Natural killer cell (primary cell): ENCODE measurements at regions not wholly inside any gene's neighbourhood (a gene's known extent, or its start where the extent isn't known, plus 50 kb on each side); places are given as distances from the start of the nearest gene placed in this dataset.
"Not testable (repeated sequence)": the region's sequence is repeated elsewhere in the genome, so short reads cannot be mapped to it uniquely, and the experiment has no call there.

ENCODE experiments used
- ATAC-seq, 3 donors: fragments of 150-1000 bp in 2 of 3; fragments of 200-7000 bp in 1 of 3; cut with Tn5 transposase; 1 replicate in 1 of 3; 2 replicates in 2 of 3; pipeline ENCODE4 v1.10.0; 2021; ENCODE audit warnings: mild to moderate bottlenecking in 2 of 3, moderate library complexity in 2 of 3
- DNase-seq, 2 donors: peaks; one replicate each; pipeline versions ENCODE4 v3.0.0 to v3.0.0-alpha.2; 2013 to 2021; ENCODE audit warnings: mixed read lengths in 1 of 2
- H3K27ac ChIP-seq: one replicate; pipeline ENCODE4 v1.5.1; 2013; ENCODE audit warnings: mild to moderate bottlenecking, low read length
- H3K27me3 ChIP-seq: one replicate; pipeline ENCODE4 v1.6.1; 2013; ENCODE audit warnings: low read length; ENCODE audit not compliant: control insufficient read depth, insufficient read depth
- H3K36me3 ChIP-seq: one replicate; pipeline ENCODE4 v1.6.1; 2013; ENCODE audit warnings: low read length; ENCODE audit not compliant: control insufficient read depth, insufficient read depth
- H3K4me1 ChIP-seq: one replicate; pipeline ENCODE4 v1.6.1; 2013; ENCODE audit warnings: low read length; ENCODE audit not compliant: control insufficient read depth, insufficient read depth
- H3K4me3 ChIP-seq: one replicate; pipeline ENCODE4 v1.5.1; 2013; ENCODE audit warnings: low read length
- H3K9me3 ChIP-seq: one replicate; pipeline ENCODE4 v1.6.1; 2013; ENCODE audit warnings: low read length; ENCODE audit not compliant: control insufficient read depth, insufficient read depth
- H3K27ac Mint-ChIP-seq, 2 donors: one replicate each; pipeline ENCODE4 v1.8.0; 2022; ENCODE audit warnings: mild to moderate bottlenecking in 2 of 2, mixed read lengths in 2 of 2, moderate library complexity in 1 of 2
- H3K27me3 Mint-ChIP-seq, 2 donors: one replicate each; pipeline ENCODE4 v1.8.0; 2022; ENCODE audit warnings: low read depth in 2 of 2, mixed read lengths in 2 of 2
- H3K36me3 Mint-ChIP-seq: one replicate; pipeline ENCODE4 v1.8.0; 2022; ENCODE audit warnings: mixed read lengths
- H3K4me1 Mint-ChIP-seq, 2 donors: one replicate each; pipeline ENCODE4 v1.8.0; 2022; ENCODE audit warnings: mixed read lengths in 2 of 2
- H3K4me3 Mint-ChIP-seq: one replicate; pipeline ENCODE4 v1.8.0; 2022; ENCODE audit warnings: mild to moderate bottlenecking, moderate library complexity, mixed read lengths
- H3K9me3 Mint-ChIP-seq, 2 donors: one replicate each; pipeline ENCODE4 v1.8.0; 2022; ENCODE audit warnings: mixed read lengths in 2 of 2
- WGBS: methylation state at CpG from one replicate; pipeline ENCODE4 v1.1.7; 2013; ENCODE audit warnings: missing lambda C conversion rate; ENCODE audit not compliant: insufficient coverage; 5-methylcytosine and 5-hydroxymethylcytosine counted together
- intact Hi-C: fragments of 100-400 bp; cut with micrococcal nuclease; formaldehyde crosslinking; loops from one replicate; pipeline ENCODE4 v1.14.2; 2022
- TF ChIP-seq, protein P1 (sequence below): fragments of 200-600 bp; IDR thresholded peaks from one replicate; pipeline ENCODE4 v1.8.0; 2022; ENCODE audit warnings: antibody characterized with exemption

DNA sequence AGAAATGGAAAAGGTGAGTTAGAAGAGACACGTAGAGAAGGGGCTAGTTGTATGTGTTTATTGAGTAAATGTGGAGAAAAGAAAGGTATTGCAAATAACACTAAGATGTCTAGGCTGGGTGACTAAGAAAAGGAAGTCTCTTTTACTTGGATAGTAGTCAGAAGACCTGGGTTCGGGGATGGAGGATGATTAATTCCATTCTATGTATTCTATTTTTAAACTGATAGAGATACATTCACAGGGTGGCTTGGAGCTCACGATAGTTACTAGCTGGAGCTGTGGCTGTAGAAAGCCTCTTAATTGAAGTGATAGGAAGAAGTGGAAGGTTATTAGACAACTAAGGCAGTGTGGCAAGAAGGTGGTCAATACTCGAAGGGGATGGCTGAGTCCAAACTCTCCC, 65.9 kb upstream of the TNIK start:
- Histone ChIP-seq H3K27ac (no peak overlapping the region), H3K36me3 (no peaks in the 10 kb centered on the region), H3K4me3 (no peak overlapping the region), H3K4me1 (no peaks in the 10 kb centered on the region), H3K27me3 (no peaks in the 10 kb centered on the region), H3K9me3 (no peaks in the 10 kb centered on the region)
- H3K27ac Mint-ChIP-seq, result no peak overlapping the region
- ATAC-seq (no peak), DNase-seq (no peak)
- TF ChIP-seq, protein P1, sequence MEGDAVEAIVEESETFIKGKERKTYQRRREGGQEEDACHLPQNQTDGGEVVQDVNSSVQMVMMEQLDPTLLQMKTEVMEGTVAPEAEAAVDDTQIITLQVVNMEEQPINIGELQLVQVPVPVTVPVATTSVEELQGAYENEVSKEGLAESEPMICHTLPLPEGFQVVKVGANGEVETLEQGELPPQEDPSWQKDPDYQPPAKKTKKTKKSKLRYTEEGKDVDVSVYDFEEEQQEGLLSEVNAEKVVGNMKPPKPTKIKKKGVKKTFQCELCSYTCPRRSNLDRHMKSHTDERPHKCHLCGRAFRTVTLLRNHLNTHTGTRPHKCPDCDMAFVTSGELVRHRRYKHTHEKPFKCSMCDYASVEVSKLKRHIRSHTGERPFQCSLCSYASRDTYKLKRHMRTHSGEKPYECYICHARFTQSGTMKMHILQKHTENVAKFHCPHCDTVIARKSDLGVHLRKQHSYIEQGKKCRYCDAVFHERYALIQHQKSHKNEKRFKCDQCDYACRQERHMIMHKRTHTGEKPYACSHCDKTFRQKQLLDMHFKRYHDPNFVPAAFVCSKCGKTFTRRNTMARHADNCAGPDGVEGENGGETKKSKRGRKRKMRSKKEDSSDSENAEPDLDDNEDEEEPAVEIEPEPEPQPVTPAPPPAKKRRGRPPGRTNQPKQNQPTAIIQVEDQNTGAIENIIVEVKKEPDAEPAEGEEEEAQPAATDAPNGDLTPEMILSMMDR, result no peak
- no peaks in the 10 kb centered on the region for H3K4me1 Mint-ChIP-seq
- intact Hi-C loops, result no loop called here
- H3K27me3 Mint-ChIP-seq, result no peaks in the 10 kb centered on the region
- no peaks in the 10 kb centered on the region for H3K9me3 Mint-ChIP-seq
- no peak overlapping the region for H3K4me3 Mint-ChIP-seq
- WGBS, result 100% methylated on average over 2 of the region's 4 CpGs
- no peaks in the 10 kb centered on the region for H3K36me3 Mint-ChIP-seq

DNA sequence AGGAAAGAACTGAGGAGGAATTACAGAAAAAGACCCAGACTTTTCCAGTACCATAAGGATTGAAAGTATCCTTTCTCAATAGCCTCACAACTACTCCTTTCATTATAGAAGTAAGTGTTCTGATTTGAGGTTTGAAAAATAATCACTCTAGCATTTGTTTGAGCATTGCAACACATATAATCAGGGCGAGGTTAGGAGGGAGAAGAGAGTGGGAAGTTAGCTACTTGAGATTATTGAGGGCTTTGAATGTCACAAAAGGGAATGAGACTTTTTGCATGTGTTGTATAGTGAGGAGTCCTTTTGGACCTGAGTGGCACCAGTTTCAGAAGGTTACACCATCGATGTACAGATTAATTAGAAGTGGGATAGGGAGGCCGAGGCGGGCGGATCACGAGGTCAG, 65.2 kb upstream of the TNIK start:
- Histone ChIP-seq H3K9me3 (no peaks in the 10 kb centered on the region), H3K36me3 (no peaks in the 10 kb centered on the region), H3K4me3 (no peak overlapping the region), H3K27me3 (no peaks in the 10 kb centered on the region), H3K27ac (no peak overlapping the region), H3K4me1 (no peaks in the 10 kb centered on the region)
- Mint-ChIP-seq H3K4me1 (peaks cover 0 to under 1% of the 10 kb centered on the region in 2 donors), H3K36me3 (no peaks in the 10 kb centered on the region), H3K4me3 (no peak overlapping the region), H3K9me3 (no peaks in the 10 kb centered on the region), H3K27me3 (no peaks in the 10 kb centered on the region), H3K27ac (no peak overlapping the region)
- TF ChIP-seq, protein P1, result no peak
- DNase-seq (no peak), ATAC-seq (no peak)
- WGBS, result 84% methylated on average over 6 of the region's 6 CpGs
- intact Hi-C loops, result no loop called here

DNA sequence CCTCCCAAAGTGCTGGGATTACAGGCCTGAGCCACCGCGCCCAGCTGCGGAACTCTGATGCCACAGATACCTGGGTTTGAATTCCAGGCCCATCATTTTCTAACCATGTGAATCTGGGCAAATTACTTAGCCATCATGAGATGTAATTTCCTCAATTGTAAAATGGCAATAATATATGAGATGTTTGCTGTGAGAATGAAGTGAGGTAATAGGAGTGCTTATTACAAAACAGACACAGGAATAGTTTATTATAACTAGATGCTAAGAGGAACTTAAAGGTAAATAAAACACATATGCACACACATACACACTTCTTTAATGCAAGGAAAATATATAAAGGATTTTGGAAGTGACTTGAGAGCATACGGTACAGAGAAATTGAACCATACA, 64.7 kb upstream of the TNIK start:
- no peaks in the 10 kb centered on the region for H3K4me1 ChIP-seq
- peaks cover 0 to 6% of the 10 kb centered on the region in 2 donors for H3K4me1 Mint-ChIP-seq

DNA sequence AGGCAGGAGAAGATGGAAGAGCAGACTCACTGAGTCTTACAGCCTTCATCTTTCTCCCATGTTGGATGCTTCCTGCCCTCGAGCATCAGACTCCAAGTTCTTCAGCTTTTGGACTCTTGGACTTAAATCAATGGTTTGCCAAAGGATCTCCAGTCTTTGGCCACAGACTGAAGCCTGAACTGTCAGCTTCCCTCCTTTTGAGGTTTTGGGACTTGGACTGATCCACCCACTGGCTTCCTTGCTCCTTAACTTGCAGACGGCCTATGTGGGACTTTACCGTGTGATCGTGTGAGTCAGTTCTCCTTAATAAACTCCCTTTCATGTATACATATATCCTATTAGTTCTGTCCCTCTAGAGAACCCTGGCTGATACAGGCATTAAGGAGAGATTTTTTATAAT, 62.4 kb upstream of the TNIK start:
- Mint-ChIP-seq H3K4me3 (no peak overlapping the region), H3K9me3 (no peaks in the 10 kb centered on the region), H3K4me1 (peaks cover 0 to 11% of the 10 kb centered on the region in 2 donors), H3K36me3 (no peaks in the 10 kb centered on the region), H3K27ac (no peak overlapping the region), H3K27me3 (peaks cover 0 to 11% of the 10 kb centered on the region in 2 donors)
- no peak overlapping the region for H3K27ac ChIP-seq
- TF ChIP-seq, protein P1, result no peak
- no peaks in the 10 kb centered on the region for H3K9me3 ChIP-seq
- DNase-seq, result no peak
- ATAC-seq, result no peak
- H3K36me3 ChIP-seq, result no peaks in the 10 kb centered on the region
- no peaks in the 10 kb centered on the region for H3K27me3 ChIP-seq
- H3K4me3 ChIP-seq, result no peak overlapping the region
- no peaks in the 10 kb centered on the region for H3K4me1 ChIP-seq
- intact Hi-C loops, result no loop called here
- WGBS, result 92% methylated on average over 4 of the region's 4 CpGs

More for the DNA sequence above, 64.7 kb upstream of the TNIK start:
- TF ChIP-seq, protein P1, result no peak
- no peaks in the 10 kb centered on the region for H3K27me3 ChIP-seq
- Mint-ChIP-seq H3K4me3 (no peak overlapping the region), H3K27ac (no peak overlapping the region), H3K36me3 (no peaks in the 10 kb centered on the region), H3K9me3 (no peaks in the 10 kb centered on the region), H3K27me3 (no peaks in the 10 kb centered on the region)
- no peak overlapping the region for H3K27ac ChIP-seq
- no peak for ATAC-seq
- intact Hi-C loops, result no loop called here
- no peak for DNase-seq
- no peak overlapping the region for H3K4me3 ChIP-seq
- H3K36me3 ChIP-seq, result no peaks in the 10 kb centered on the region
- H3K9me3 ChIP-seq, result no peaks in the 10 kb centered on the region
- 96% methylated on average over 4 of the region's 4 CpGs for WGBS

DNA sequence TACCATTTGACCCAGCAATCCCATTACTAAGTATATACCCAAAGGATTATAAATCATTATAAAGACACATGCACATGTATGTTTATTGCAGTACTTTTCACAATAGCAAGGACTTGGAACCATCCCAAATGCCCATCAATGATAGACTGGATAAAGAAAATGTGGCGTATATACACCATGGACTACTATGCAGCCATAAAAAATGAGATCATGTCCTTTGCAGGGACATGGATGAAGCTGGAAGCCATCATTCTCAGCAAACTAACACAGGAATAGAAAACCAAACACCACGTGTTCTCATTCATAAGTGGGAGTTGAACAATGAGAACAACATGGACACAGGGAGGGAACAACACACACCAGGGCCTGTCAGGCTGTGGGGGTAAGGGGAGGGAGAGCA, 59.2 kb upstream of the TNIK start:
- WGBS, result 100% methylated on average over 1 of the region's 2 CpGs
- ATAC-seq, H3K4me1 ChIP-seq, H3K4me3 ChIP-seq, H3K27ac Mint-ChIP-seq, intact Hi-C loops, H3K27me3 ChIP-seq, H3K36me3 Mint-ChIP-seq, H3K9me3 ChIP-seq, H3K9me3 Mint-ChIP-seq, H3K36me3 ChIP-seq, H3K27ac ChIP-seq, DNase-seq, H3K4me3 Mint-ChIP-seq: not testable (repeated sequence)
- Mint-ChIP-seq H3K4me1 (peaks cover 0 to 11% of the 10 kb centered on the region in 2 donors), H3K27me3 (peaks cover 6 to 27% of the 10 kb centered on the region in 2 donors)
